ENCODE measurements at regions not wholly inside any gene's neighbourhood (a gene's known extent, or its start where the extent isn't known, plus 50 kb on each side); places are given as distances from the start of the nearest gene placed in this dataset.

- TF ChIP-seq CTCF (IDR thresholded peaks at IDR 0.05) (no peak), EZH2 (IDR thresholded peaks at IDR 0.05; ENCODE audit: borderline replicate concordance, insufficient read depth, low read depth, low read length, poor library complexity, severe bottlenecking) (no peak)
Observed at GRCh38 chr12:23115984-23116383, 491.0 kb downstream of the ETNK1 start.

Data from B cell (primary cell).